GM21717 (cell line): ENCODE measurements at regions not wholly inside any gene's neighbourhood (a gene's known extent, or its start where the extent isn't known, plus 50 kb on each side); places are given as distances from the start of the nearest gene placed in this dataset.
"Not testable (repeated sequence)": the region's sequence is repeated elsewhere in the genome, so short reads cannot be mapped to it uniquely, and the experiment has no call there.

Experiments used
- ATAC-seq: cut with Tn5 transposase; IDR thresholded peaks from one replicate; pipeline ENCODE4 v1.9.1; 2021; ENCODE audit warnings: mild to moderate bottlenecking, moderate library complexity; ENCODE audit not compliant: unreplicated experiment

DNA sequence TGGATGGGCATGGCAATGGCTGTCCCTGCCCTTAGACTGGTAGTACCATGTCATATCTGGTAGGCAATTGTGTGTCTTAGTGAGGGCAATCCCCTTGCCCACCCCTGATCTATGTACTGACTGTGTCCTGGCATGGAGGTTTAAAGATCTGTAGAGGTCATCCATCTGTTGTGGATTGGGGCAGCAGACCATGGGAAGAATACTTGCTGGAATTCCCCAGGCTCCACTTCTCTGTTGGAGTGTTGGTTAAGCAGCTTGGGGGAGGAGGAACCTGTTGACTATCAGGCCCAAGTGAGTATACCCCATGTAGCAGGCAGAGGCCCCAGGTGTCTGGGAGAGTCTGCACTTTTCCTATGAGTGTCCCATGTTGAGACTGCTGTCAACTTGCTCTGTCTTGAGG lies 246.7 kb upstream of the DIPK2B start:
- no peak for ATAC-seq

GRCh38 chrX:45445745-45446412 lies 245.2 kb upstream of the DIPK2B start:
- ATAC-seq = no peak

DNA sequence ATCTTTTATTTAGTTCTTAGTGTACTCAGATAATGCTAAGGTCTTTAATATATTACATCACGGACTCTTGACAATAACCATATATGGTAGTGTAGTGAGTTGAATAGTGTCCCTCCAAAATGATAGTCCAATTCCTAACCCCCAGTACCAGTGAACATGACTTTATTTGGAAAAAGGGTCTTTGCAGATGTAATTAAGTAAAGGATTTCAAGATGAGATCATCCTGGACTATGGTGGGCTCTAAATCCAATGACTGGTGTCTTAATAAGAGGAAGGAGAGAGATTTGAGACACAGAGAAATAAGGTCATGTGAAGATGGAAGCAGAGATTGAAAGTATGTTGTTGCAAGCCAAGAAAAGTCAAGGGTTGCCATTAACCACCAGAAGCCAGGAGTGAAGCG lies 236.5 kb upstream of the DIPK2B start:
- ATAC-seq = no peak

DNA sequence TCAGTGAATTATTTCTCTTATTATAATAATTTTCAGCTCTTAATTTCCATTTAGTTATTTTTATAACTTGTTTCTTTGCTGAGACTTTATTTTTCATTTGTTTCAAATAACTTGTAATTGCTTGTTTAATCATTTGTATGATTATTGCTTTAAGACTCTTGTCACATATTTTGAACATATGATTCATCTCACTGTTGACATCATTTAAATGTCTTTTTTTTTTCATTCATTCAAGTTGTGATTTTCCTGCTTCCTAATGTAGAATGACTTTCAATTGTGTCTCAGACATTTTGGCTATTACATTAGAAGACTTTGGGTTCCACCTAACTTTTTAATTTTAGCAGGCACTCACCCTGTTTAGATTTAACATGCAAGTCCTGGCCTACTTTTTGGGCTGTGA lies 234.8 kb upstream of the DIPK2B start:
- ATAC-seq = no peak

GRCh38 chrX:45434231-45434630 lies 233.6 kb upstream of the DIPK2B start:
- no peak for ATAC-seq

GRCh38 chrX:45428831-45429230 lies 228.2 kb upstream of the DIPK2B start:
- ATAC-seq = no peak

DNA sequence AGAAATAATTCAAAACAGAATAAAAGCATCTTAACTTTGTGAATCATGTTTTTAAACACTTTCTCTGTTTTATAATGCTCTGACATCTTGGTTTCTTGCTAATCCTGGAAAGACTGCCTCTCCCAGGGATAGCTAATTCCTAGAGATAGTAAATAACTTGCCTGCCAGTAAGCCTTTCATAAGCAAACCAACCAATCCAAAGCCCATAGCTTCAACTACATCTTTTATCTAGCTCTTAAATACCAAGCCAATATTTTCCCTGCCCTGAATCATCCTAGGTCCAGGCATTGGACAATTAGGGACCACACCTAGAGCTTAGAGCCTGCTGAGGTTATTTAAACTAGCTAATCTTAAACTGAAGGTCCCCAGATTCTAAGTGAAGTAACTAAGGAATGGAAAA lies 223.7 kb upstream of the DIPK2B start:
- ATAC-seq = no peak

DNA sequence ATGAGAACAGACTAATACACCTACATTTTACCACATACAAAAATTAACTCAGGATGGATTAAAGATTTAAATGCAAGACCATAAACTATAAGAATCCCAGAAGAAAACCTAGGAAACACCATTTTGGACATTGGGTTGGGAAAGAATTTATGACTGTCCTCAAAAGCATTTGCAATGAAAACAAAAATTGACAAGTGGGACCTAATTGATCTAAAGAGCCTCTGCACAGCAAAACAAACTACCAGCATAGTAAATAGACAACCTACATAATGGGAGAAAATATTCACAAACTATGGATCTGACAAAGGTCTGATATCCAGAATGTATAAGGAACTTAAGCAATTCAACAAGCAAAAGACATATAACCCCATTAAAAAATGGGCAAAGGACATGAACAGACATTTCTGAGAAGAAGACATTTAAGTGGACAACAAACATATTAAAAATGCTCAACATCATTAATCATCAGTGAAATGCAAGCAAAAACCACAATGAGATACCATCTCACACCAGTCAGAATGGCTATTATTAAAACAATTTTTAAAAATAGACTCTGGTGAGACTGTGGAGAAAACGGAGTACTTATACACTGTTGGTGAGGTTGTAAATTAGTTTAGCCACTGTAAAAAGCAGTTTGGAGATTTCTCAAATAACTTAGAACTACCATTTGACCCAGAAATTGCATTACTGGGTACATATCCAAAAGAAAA lies 221.7 kb upstream of the DIPK2B start:
- no peak for ATAC-seq

DNA sequence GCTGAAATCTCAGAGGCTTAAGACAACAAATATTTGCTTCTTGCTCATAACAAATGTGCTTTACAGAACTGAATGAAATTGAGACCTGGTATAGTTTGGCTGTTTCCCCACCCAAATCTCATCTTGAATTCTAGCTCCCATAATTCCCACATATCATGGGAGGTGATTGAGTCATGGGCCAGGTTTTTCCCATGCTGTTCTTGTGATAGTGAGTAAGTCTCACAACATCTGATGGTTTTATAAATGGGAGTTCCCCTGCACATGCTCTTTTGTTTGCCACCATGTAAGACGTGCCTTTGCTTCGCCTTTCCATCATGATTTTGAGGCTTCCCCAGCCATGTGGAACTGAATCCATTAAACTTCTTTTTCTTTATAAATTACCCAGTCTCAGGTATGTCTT lies 221.1 kb upstream of the DIPK2B start:
- ATAC-seq = no peak

DNA sequence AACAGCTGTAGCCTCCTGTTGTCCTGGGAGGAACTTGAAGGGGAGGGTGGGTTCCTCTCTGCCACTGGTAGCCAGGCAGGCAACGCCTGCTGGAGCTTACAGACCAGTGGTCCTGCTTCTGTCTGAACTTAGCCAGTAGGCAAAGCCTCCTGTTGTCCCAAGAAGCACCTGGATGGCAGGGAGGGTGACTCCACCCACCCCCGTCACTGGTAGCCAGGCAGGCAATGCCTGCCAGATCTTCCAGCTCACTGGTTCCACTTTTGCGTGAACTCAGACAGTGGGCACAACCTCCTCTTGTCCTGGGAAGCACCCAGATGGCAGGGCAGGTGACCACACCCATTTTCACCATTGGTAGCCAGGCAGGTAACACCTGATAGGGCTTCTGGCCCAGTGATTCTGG lies 203.5 kb upstream of the DIPK2B start:
- no peak for ATAC-seq

- no peak for ATAC-seq
Observed at GRCh38 chrX:45401923-45402322, 201.2 kb upstream of the DIPK2B start.

GRCh38 chrX:45400951-45401725 lies 200.5 kb upstream of the DIPK2B start:
- ATAC-seq = not testable (repeated sequence)

- ATAC-seq = no peak
Observed at GRCh38 chrX:45400027-45400779, 199.5 kb upstream of the DIPK2B start.

GRCh38 chrX:45385757-45386156 lies 185.1 kb upstream of the DIPK2B start:
- ATAC-seq = no peak

DNA sequence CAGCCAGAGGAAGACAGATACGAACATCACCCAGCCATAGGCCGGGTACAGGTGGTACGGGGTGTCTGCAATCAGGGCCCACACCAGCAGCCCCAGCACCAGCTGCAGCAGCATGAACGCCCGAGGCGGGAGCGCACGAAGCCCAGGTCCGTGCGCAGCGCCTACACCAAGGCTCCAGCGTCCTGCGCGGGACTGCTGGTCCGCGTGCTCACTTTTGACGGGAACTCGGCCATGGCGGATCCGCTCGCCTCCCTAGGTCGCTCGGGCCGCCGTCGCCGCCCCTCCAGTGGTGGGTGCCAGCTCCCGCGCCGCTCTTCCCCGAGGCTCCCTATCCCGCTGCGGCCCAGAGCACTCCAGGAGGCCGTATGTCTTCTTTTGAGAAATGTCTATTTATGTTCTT lies 181.2 kb upstream of the DIPK2B start:
- ATAC-seq = no peak

DNA sequence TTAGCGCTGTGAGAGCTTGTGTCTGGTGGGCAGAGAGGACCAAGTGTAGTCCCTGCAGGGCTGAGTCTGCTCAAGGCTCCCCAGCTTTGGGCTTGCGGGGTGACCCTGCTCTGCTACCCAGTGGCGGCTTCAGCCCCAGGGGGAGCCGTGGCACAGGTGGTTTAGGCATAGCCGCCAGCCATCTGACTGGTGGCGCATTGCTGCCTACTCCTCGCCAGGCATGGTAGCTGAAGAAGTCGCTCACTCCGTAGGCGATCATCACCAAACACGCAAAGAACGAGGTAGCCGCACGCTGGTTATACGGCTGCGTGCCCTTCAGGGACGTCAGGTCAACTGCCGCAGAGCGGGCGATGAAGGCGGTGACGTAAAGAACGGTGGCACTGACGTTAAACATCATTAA lies 180.7 kb upstream of the DIPK2B start:
- no peak for ATAC-seq

GRCh38 chrX:45379236-45379635 lies 178.6 kb upstream of the DIPK2B start:
- ATAC-seq = no peak

GRCh38 chrX:45372151-45372550 lies 171.5 kb upstream of the DIPK2B start:
- no peak for ATAC-seq

GRCh38 chrX:45368705-45369104 lies 168.0 kb upstream of the DIPK2B start:
- ATAC-seq = no peak

GRCh38 chrX:45363596-45363995 lies 162.9 kb upstream of the DIPK2B start:
- no peak for ATAC-seq

- ATAC-seq = no peak
Observed at GRCh38 chrX:45360571-45360970, 159.9 kb upstream of the DIPK2B start.
